GM12891 (cell line): ENCODE measurements at regions not wholly inside any gene's neighbourhood (a gene's known extent, or its start where the extent isn't known, plus 50 kb on each side); places are given as distances from the start of the nearest gene placed in this dataset.

Experiments used
- PAX5 ChIP-seq: IDR thresholded peaks from 2 replicates; pipeline ENCODE4 v1.6.1; 2011; ENCODE audit warnings: low read length, moderate library complexity, mild to moderate bottlenecking; ENCODE audit not compliant: insufficient read depth, severe bottlenecking
- POLR2A ChIP-seq: IDR thresholded peaks from 2 replicates; pipeline ENCODE4 v1.6.1; 2011; ENCODE audit warnings: low read depth, low read length, control low read depth
- POLR2AphosphoS5 ChIP-seq: IDR thresholded peaks from 2 replicates; pipeline ENCODE4 v1.6.1; 2011; ENCODE audit warnings: low read depth, low read length, control low read depth
- SPI1 ChIP-seq: IDR thresholded peaks from 2 replicates; pipeline ENCODE4 v1.6.1; 2011; ENCODE audit warnings: low read depth, low read length, control low read depth

DNA sequence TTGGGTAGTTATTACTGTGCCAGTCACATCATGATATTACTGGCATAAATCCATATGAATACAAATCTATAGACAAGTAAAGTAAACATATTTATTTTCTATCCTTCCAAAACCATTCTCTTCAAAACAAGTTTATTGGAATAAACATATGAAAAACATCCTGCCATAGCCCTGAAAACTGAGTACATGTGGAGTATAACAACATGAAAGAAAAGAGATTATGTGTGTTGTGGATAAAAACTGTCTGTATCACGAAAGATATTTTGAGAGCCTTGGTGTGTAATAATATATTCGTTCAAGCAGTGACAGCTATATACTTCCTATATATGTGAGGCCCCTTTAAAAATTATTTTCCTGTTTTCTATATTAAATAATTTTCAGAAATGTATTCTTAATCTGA is 1742.2 kb downstream of the ARAP2 start:
- TF ChIP-seq POLR2AphosphoS5 (no peak), POLR2A (no peak), SPI1 (no peak), PAX5 (no peak)
